Small intestine (tissue), 7 donors: ENCODE measurements at regions not wholly inside any gene's neighbourhood (a gene's known extent, or its start where the extent isn't known, plus 50 kb on each side); places are given as distances from the start of the nearest gene placed in this dataset.

ENCODE experiments used
- DNase-seq, 2 donors: peaks; one replicate each; pipeline versions ENCODE4 v3.0.0 to v3.0.0-alpha.2; 2013
- FAIRE-seq: peaks from 2 replicates; lab custom pipeline; 2012; peaks lifted over from hg19 to GRCh38; lab: Jason Lieb, UNC
- H3K27ac ChIP-seq, 3 donors: one replicate each; pipeline ENCODE4 v1.5.1; 2013; ENCODE audit warnings: low read length in 2 of 3, mild to moderate bottlenecking in 2 of 3, control low read depth in 1 of 3, inconsistent platforms in 1 of 3, low read depth in 1 of 3, moderate library complexity in 1 of 3
- H3K27me3 ChIP-seq, 3 donors: one replicate each; pipeline ENCODE4 v1.6.1; 2013; ENCODE audit warnings: low read length in 3 of 3, inconsistent platforms in 1 of 3; ENCODE audit not compliant: control insufficient read depth in 3 of 3, insufficient read depth in 3 of 3
- H3K36me3 ChIP-seq, 3 donors: one replicate each; pipeline ENCODE4 v1.6.1; 2013; ENCODE audit warnings: low read length in 3 of 3, inconsistent platforms in 1 of 3, low read depth in 1 of 3, mild to moderate bottlenecking in 1 of 3, moderate library complexity in 1 of 3; ENCODE audit not compliant: control insufficient read depth in 3 of 3, insufficient read depth in 2 of 3
- H3K4me1 ChIP-seq, 3 donors: one replicate each; pipeline ENCODE4 v1.6.1; 2013; ENCODE audit warnings: low read length in 2 of 3, inconsistent platforms in 1 of 3, low read depth in 1 of 3, mild to moderate bottlenecking in 1 of 3, moderate library complexity in 1 of 3; ENCODE audit not compliant: control insufficient read depth in 3 of 3, insufficient read depth in 2 of 3
- H3K4me3 ChIP-seq, 3 donors: one replicate each; pipeline ENCODE4 v1.5.1; 2013; ENCODE audit warnings: low read length in 3 of 3, control low read depth in 1 of 3, inconsistent platforms in 1 of 3, low read depth in 1 of 3, mild to moderate bottlenecking in 1 of 3, moderate library complexity in 1 of 3
- H3K9me3 ChIP-seq, 2 donors: one replicate each; pipeline ENCODE4 v1.6.1; 2013; ENCODE audit warnings: low read depth in 1 of 2, low read length in 1 of 2; ENCODE audit not compliant: control insufficient read depth in 2 of 2, insufficient read depth in 1 of 2
- WGBS, 3 donors: extraction: QIAGEN DNeasy Blood & Tissue Kit; methylation state at CpG; one replicate each; pipeline ENCODE4 v1.1.7; 2013; 5-methylcytosine and 5-hydroxymethylcytosine counted together
- donor health status: healthy with polysubstance abuse.
- donor health status: control.
- donor health status: control.
- donor health status: Bipolar disorder and iron deficiency.
- donor health status: healthy.

- Histone ChIP-seq H3K27me3 (no peaks in the 10 kb centered on the region), H3K27ac (no peak overlapping the region), H3K4me3 (no peak overlapping the region), H3K36me3 (no peaks in the 10 kb centered on the region), H3K4me1 (no peaks in the 10 kb centered on the region), H3K9me3 (no peaks in the 10 kb centered on the region)
- 68 to 82% (median 79%) methylated on average over 3 of the region's 3 CpGs for WGBS, 3 donors
- DNase-seq (no peak), FAIRE-seq (no peak)
Measured at GRCh38 chr20:48557380-48557779, 270.4 kb downstream of the PREX1 start.

GRCh38 chr20:48556956-48557355 is 270.8 kb downstream of the PREX1 start:
- Histone ChIP-seq H3K27me3 (no peaks in the 10 kb centered on the region), H3K27ac (no peak overlapping the region), H3K9me3 (no peaks in the 10 kb centered on the region), H3K4me1 (no peaks in the 10 kb centered on the region), H3K36me3 (no peaks in the 10 kb centered on the region), H3K4me3 (no peak overlapping the region)
- WGBS, 3 donors, result 57 to 75% (median 68%) methylated on average over 6 of the region's 6 CpGs
- FAIRE-seq, result no peak
- no peak for DNase-seq

DNA sequence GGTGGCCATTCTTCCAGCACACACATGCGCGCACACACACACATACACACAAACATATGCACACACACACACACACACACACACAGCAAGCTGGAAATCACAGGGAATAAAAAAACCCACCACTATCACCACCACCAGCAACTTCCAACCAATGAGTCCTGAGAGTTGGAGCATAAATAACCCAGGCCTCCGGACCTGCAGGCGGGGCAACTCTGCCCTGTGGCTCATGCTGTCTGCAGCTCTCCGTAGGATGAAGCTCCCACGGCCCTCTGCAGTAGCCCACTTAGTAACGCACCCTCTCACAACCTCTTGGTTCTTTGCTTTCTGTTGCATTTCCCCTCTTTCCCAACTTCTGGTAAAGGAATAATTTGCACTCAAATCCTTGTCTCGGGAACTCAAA is 275.2 kb downstream of the PREX1 start:
- Histone ChIP-seq H3K4me3 (no peak overlapping the region), H3K9me3 (no peaks in the 10 kb centered on the region), H3K36me3 (no peaks in the 10 kb centered on the region), H3K4me1 (peaks cover 0 to 10% (median 0%) of the 10 kb centered on the region in 3 donors), H3K27me3 (no peaks in the 10 kb centered on the region), H3K27ac (no peak overlapping the region)
- DNase-seq (no peak), FAIRE-seq (no peak)
- 78 to 82% (median 79%) methylated on average over 8 of the region's 8 CpGs for WGBS, 3 donors

- Histone ChIP-seq H3K27ac (no peak overlapping the region), H3K9me3 (peaks cover 0 to 3% of the 10 kb centered on the region in 2 donors), H3K27me3 (no peaks in the 10 kb centered on the region), H3K4me1 (peaks cover 0 to 10% (median 0%) of the 10 kb centered on the region in 3 donors), H3K36me3 (no peaks in the 10 kb centered on the region), H3K4me3 (no peak overlapping the region)
- no peak for FAIRE-seq
- no peak for DNase-seq
- WGBS, 3 donors, result 62 to 78% (median 71%) methylated on average over 7 of the region's 7 CpGs
Measured at GRCh38 chr20:48550814-48551213, 277.0 kb downstream of the PREX1 start.

DNA sequence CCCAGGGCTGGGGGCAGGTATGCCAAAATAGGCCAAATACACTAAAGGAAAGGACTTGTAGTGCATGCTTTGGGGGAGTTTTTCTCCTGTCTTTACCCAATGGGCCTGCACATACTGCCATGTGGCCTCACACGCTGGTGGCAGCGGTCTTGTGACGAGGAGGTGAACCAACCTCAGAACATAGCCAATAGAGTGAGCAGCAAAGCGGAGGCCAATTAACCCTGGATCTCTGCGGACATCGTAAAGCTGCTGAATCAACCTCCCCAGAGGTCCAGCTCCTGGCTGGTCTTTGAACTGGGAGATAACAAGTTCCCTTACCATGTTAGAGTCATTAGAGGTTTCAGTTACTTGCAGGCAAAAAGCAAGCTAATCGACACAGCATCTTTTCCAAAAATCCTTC is 280.1 kb downstream of the PREX1 start:
- FAIRE-seq (no peak), DNase-seq (peak in 1 of 2 donors; percentile 63)
- 69 to 90% (median 85%) methylated on average over 7 of the region's 7 CpGs for WGBS, 3 donors

DNA sequence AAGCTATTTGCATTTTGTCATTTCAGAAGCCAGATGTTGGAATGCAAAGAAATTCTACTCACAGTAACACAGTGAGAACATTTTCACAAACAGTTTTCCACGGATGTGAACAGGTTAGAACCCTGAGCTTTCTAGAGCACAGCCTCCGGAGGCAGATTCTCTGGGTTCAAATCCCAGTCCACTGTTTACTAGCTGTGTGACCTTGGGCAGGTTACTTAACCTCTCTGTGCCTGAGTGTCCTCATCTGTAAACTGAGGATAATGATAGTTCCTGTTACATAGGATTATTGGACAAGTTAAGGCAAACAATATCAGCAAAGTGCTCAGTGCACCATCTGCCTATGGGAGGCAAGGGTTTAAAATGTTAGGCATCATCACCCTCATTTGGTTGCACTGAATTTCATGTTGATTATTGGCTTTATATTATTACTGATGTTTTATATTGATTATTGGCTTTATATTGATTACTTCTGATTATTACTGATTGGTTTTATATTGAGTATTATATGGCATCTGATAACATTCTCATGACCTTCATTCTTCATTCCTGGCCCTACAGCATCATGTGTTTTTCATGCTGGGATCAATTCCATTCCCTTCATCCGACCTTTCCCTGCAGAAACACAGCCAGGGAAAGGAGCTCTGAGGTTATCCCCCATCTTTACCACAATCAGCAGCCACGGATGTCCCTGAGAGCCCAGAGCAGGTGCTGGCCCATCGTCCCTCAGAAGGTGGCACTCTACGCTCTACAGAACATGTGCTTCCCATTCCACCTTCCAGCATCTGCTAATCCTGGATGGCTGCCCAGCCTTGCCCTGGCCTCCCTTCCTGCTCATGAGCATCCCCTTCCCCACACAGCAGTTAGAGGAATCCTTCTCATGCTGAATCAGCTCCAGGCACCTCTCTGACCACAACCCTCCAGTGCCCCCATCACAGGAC is 283.1 kb downstream of the PREX1 start:
- H3K4me3 ChIP-seq, result no peak overlapping the region
- no peak overlapping the region for H3K27ac ChIP-seq
- H3K36me3 ChIP-seq, result no peaks in the 10 kb centered on the region
- FAIRE-seq (no peak), DNase-seq (peak in 1 of 2 donors; percentile 2)
- no peaks in the 10 kb centered on the region for H3K4me1 ChIP-seq
- 23 to 39% (median 27%) methylated on average over 6 of the region's 6 CpGs for WGBS, 3 donors
- peaks cover 0 to 10% of the 10 kb centered on the region in 2 donors for H3K9me3 ChIP-seq
- peaks cover 0 to 6% (median 0%) of the 10 kb centered on the region in 3 donors for H3K27me3 ChIP-seq

More for the DNA sequence above, 280.1 kb downstream of the PREX1 start:
- no peak overlapping the region for H3K4me3 ChIP-seq
- H3K27ac ChIP-seq, result no peak overlapping the region
- peaks cover 0 to 6% of the 10 kb centered on the region in 2 donors for H3K9me3 ChIP-seq
- peaks cover 0 to 2% (median 0%) of the 10 kb centered on the region in 3 donors for H3K27me3 ChIP-seq
- no peaks in the 10 kb centered on the region for H3K36me3 ChIP-seq
- peaks cover 0 to 10% (median 0%) of the 10 kb centered on the region in 3 donors for H3K4me1 ChIP-seq

- WGBS, 3 donors, result 54 to 66% (median 61%) methylated on average over 10 of the region's 10 CpGs
Measured at GRCh38 chr20:48541581-48542071, 286.2 kb downstream of the PREX1 start.

DNA sequence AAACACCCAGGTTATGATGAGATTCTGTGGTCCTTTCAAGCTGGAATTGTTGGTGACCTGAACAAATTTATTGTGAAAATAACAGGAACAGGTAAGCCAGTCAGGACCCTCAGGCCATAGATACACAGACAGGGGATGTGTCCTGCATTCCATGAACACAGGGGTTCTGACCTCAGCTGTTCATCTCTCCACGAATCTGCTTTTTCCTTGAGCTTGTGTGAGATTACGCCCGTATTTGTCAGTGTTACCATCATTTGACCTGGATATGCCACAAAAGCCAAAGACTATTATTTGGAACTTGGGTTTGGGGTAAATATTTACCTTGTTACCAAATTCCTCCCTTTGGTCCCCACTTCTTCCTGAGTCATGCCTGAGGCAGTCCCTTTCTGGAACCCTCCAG is 288.9 kb downstream of the PREX1 start:
- FAIRE-seq (no peak), DNase-seq (no peak)
- Histone ChIP-seq H3K27me3 (peaks cover 0 to 4% (median 3%) of the 10 kb centered on the region in 3 donors), H3K9me3 (peaks cover 0 to 7% of the 10 kb centered on the region in 2 donors), H3K36me3 (no peaks in the 10 kb centered on the region), H3K27ac (no peak overlapping the region), H3K4me1 (no peaks in the 10 kb centered on the region), H3K4me3 (no peak overlapping the region)
- 59 to 68% (median 60%) methylated on average over 3 of the region's 3 CpGs for WGBS, 3 donors

More at GRCh38 chr20:48541581-48542071, 286.2 kb downstream of the PREX1 start:
- peaks cover 0 to 6% (median 3%) of the 10 kb centered on the region in 3 donors for H3K27me3 ChIP-seq
- no peak overlapping the region for H3K4me3 ChIP-seq
- H3K4me1 ChIP-seq, result no peaks in the 10 kb centered on the region
- DNase-seq (no peak), FAIRE-seq (no peak)
- peaks cover 0 to 7% of the 10 kb centered on the region in 2 donors for H3K9me3 ChIP-seq
- no peak overlapping the region for H3K27ac ChIP-seq
- no peaks in the 10 kb centered on the region for H3K36me3 ChIP-seq
